ENCODE measurements at regions not wholly inside any gene's neighbourhood (a gene's known extent, or its start where the extent isn't known, plus 50 kb on each side); places are given as distances from the start of the nearest gene placed in this dataset.
"Not testable (repeated sequence)": the region's sequence is repeated elsewhere in the genome, so short reads cannot be mapped to it uniquely, and the experiment has no call there.

DNA sequence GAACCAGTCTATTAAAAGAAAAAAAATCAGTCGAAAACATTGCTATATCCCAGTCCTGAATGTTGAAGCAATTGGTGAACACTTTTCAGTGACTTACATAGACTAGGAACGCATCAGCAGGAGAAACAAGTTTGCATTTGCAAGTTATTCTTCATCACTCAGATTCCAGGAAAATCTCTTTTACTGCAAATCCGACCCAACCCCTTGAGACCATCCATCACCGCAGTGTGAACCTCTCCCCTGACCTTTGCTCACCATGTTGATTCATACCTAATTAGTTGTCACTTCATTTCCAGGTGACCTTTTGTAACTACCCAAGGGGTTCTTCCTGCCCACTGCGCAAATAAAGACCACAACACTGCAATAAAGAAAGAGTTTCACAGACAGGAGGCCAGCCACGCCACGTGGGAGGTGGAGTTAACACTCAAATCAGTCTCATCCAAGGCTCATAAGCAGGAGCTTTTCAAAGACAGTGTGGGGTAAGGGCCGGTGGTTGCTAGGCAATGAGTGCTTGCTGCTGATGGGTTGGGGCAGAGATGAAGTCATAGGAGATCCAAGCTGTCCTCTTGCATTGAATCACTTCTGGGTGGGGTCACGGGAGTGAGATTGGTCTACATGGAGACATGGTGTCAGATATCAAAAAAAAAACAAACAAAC, 241.3 kb upstream of the TMEM132C start:
- Mint-ChIP-seq H3K27me3 (ENCODE audit: insufficient read depth) (no peaks in the 10 kb centered on the region), H3K9me3 (peaks cover 24% of the 10 kb centered on the region), H3K4me3 (no peak overlapping the region), H3K4me1 (ENCODE audit: low read depth) (no peaks in the 10 kb centered on the region), H3K27ac (no peak overlapping the region), H3K36me3 (ENCODE audit: low read depth) (no peaks in the 10 kb centered on the region)
- no peak for DNase-seq (ENCODE audit: low spot score)
- intact Hi-C loops (cut with micrococcal nuclease), result no loop called here

DNA sequence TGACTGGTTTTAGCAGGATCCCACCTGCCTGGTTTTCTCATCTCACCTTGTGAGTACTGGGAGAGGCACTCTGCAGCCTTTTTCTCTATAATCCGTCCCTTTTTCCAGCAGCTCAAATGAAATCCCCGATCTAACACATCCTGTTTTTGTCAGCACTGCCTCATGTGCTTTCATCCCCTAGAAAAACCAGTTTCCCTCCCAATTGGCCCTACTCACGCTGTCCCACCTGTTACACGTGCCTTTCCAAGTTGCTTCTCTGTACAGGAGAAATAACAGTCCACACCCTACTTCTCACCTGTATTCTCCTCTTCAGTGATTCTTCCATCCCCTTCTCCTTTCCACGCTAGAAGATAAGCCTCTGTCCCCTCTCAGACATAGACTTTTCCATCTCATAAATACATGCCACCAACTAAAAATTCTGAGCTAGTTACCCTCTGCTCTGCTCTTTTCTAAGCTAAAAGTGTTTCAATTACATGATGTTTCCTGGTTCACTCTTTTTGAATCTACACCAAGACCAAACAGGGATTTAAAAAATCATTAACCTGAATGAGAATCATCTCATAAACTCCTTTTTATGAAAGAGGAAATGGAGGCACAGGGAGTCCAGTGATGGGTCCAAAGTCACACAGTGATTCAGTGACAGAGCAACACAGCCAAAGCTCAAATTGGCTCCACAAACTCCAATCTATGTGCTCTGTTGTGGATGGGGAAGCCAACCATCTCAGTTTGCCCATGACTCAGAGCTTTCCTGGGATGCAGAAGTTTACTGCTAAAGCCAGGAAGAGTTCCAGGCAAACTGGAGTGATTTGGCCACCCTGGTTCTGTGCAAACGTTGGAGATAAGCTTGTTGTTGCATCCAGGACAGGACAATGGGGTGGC, 240.0 kb upstream of the TMEM132C start:
- intact Hi-C loops (cut with micrococcal nuclease), result no loop called here
- peaks cover 24% of the 10 kb centered on the region for H3K9me3 Mint-ChIP-seq
- no peak for DNase-seq (ENCODE audit: low spot score)
- H3K27me3 Mint-ChIP-seq (ENCODE audit: insufficient read depth), result no peaks in the 10 kb centered on the region
- H3K27ac Mint-ChIP-seq, result no peak overlapping the region
- no peaks in the 10 kb centered on the region for H3K4me1 Mint-ChIP-seq (ENCODE audit: low read depth)
- no peak overlapping the region for H3K4me3 Mint-ChIP-seq
- H3K36me3 Mint-ChIP-seq (ENCODE audit: low read depth), result no peaks in the 10 kb centered on the region

DNA sequence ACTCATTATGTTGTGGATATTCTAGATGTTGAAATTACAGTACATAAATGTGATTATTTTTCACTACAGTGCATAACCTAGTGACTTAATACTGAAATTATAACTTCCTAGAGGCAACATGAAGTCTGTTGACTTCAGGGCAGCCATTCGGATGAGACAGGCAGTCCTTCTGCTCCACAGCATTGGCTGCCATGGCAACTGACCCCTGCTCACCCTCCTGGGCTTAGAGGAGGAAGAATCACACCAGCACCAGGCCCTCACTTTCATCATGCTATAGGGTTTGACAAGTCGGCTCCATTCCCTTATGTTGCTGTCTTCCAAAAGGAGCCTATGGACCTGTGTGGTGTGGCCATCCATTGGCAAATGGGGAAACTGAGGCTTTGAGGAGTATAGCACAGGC, 233.5 kb upstream of the TMEM132C start:
- Mint-ChIP-seq H3K27me3 (ENCODE audit: insufficient read depth) (no peaks in the 10 kb centered on the region), H3K27ac (no peak overlapping the region), H3K36me3 (ENCODE audit: low read depth) (no peaks in the 10 kb centered on the region), H3K9me3 (peaks cover 12% of the 10 kb centered on the region), H3K4me1 (ENCODE audit: low read depth) (no peaks in the 10 kb centered on the region), H3K4me3 (no peak overlapping the region)
- intact Hi-C loops (cut with micrococcal nuclease), result no loop called here
- no peak for DNase-seq (ENCODE audit: low spot score)

DNA sequence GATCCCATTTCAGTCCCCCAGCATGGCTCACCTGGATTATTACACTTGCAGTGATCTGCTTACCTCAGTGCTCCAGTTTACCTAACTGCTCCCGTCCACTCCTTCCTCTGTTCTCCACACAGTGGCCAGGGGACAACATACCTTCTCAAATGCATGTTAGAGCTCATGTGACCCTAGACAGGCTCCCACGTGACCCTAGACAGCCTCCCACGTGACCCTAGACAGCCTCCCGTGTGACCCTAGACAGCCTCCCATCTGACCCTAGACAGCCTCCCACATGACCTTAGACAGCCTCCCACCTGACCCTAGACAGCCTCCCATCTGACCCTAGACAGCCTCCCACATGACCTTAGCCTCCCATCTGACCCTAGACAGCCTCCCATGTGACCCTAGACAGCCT, 226.0 kb upstream of the TMEM132C start:
- H3K4me3 Mint-ChIP-seq, result no peak overlapping the region
- H3K27ac Mint-ChIP-seq, result no peak overlapping the region
- no peaks in the 10 kb centered on the region for H3K36me3 Mint-ChIP-seq (ENCODE audit: low read depth)
- intact Hi-C loops (cut with micrococcal nuclease), result no loop called here
- no peaks in the 10 kb centered on the region for H3K4me1 Mint-ChIP-seq (ENCODE audit: low read depth)
- peaks cover 33% of the 10 kb centered on the region for H3K9me3 Mint-ChIP-seq
- H3K27me3 Mint-ChIP-seq (ENCODE audit: insufficient read depth), result no peaks in the 10 kb centered on the region
- no peak for DNase-seq (ENCODE audit: low spot score)

DNA sequence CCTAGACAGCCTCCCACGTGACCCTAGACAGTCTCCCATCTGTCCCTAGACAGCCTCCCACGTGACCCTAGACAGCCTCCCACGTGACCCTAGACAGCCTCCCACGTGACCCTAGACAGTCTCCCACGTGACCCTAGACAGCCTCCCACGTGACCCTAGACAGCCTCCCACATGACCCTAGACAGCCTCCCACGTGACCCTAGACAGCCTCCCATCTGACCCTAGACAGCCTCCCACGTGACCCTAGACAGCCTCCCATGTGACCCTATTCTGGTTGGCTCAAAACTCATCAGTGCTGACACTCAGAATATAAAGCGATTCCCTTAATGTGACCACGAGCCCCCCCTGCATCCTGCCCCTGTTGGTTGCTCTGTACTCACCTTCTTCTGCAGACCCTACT, 224.7 kb upstream of the TMEM132C start:
- DNase-seq (ENCODE audit: low spot score); H3K27me3 Mint-ChIP-seq (ENCODE audit: insufficient read depth); H3K36me3 Mint-ChIP-seq (ENCODE audit: low read depth); H3K27ac Mint-ChIP-seq; intact Hi-C loops (cut with micrococcal nuclease); H3K4me1 Mint-ChIP-seq (ENCODE audit: low read depth); H3K4me3 Mint-ChIP-seq: not testable (repeated sequence)
- H3K9me3 Mint-ChIP-seq, result peaks cover 28% of the 10 kb centered on the region

DNA sequence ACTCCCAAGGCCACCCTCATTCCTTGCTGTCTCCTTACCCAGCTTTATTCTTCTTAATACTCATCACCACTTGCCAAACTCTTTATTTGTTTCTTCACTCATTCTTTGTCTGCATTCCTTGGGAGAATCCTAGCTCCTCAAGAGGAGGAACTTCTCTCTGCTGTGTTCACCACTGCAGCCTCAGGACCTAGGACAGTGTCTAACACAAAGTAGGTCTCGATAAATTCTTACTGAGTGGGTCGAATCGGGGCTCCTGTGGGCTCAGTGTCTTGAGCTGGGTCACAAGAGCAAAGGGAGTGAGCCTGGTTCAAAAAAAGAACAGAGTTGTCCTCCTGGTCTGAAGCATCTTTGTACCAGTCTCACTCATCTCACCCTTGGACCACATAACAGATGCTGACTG, 224.1 kb upstream of the TMEM132C start:
- intact Hi-C loops (cut with micrococcal nuclease), result no loop called here
- no peaks in the 10 kb centered on the region for H3K4me1 Mint-ChIP-seq (ENCODE audit: low read depth)
- no peak overlapping the region for H3K27ac Mint-ChIP-seq
- H3K27me3 Mint-ChIP-seq (ENCODE audit: insufficient read depth), result no peaks in the 10 kb centered on the region
- H3K4me3 Mint-ChIP-seq, result no peak overlapping the region
- H3K36me3 Mint-ChIP-seq (ENCODE audit: low read depth), result no peaks in the 10 kb centered on the region
- H3K9me3 Mint-ChIP-seq, result peaks cover 28% of the 10 kb centered on the region
- DNase-seq (ENCODE audit: low spot score), result no peak

DNA sequence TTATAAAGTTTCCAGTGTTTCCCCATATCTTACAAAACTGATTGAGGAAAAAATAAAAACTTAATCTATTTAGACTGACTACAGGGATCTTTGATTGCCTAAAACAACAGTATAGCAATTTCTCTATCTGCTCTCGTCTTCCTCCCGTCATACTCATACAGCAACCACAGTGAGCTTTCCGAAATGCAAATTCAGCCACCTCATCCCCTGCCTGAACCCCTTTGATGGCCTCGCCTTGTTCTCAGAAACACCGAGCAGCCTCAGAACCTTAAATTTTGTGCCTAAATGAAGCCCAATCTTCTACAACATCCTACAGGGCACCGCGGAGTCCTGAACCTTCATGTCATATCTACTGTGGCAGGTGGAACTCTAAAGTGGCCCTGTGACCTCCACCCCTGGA, 223.7 kb upstream of the TMEM132C start:
- no peaks in the 10 kb centered on the region for H3K36me3 Mint-ChIP-seq (ENCODE audit: low read depth)
- peaks cover 28% of the 10 kb centered on the region for H3K9me3 Mint-ChIP-seq
- H3K4me3 Mint-ChIP-seq, result no peak overlapping the region
- H3K27me3 Mint-ChIP-seq (ENCODE audit: insufficient read depth), result no peaks in the 10 kb centered on the region
- no peak overlapping the region for H3K27ac Mint-ChIP-seq
- no peak for DNase-seq (ENCODE audit: low spot score)
- intact Hi-C loops (cut with micrococcal nuclease), result no loop called here
- no peaks in the 10 kb centered on the region for H3K4me1 Mint-ChIP-seq (ENCODE audit: low read depth)

DNA sequence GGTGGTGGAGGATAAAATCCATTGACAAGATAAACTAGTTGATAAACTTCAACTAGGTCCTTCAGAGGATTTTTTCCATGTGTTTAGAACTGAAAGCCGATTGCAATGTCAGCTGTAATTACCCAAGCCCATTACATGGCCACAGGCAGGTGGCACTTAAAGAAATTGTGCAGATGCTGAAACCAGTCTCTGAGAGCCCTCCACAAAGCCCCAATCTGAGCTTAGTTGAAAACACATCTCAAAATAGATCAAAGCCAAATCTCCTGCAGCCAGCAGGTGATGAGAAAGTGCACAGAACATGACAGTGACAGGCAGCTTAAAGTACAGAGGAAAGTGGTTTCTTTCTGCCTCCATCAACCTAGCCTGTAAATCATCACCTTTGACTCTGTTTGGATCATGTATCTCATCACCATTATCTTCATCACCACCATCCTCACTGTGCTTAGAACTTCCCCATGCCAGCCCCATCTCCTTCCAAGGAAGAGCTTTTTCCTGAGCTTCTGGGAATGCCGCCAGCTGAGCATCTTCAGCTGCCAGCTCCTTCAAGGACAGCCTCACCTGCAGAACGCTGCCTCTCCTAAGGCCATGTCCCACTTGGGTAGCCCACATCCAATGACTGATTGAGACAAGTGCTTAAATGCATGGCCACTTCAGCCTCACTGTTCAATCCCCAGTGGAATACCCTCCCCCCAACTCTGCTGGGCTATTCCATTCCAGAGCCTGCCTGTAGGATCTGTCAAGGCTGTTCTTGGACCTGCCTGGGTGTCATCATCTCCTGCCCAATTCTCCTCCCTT, 219.5 kb upstream of the TMEM132C start:
- Mint-ChIP-seq H3K27ac (no peak overlapping the region), H3K36me3 (ENCODE audit: low read depth) (no peaks in the 10 kb centered on the region), H3K9me3 (peaks cover 16% of the 10 kb centered on the region), H3K4me3 (no peak overlapping the region), H3K4me1 (ENCODE audit: low read depth) (no peaks in the 10 kb centered on the region), H3K27me3 (ENCODE audit: insufficient read depth) (no peaks in the 10 kb centered on the region)
- DNase-seq (ENCODE audit: low spot score), result no peak
- intact Hi-C loops (cut with micrococcal nuclease), result no loop called here

DNA sequence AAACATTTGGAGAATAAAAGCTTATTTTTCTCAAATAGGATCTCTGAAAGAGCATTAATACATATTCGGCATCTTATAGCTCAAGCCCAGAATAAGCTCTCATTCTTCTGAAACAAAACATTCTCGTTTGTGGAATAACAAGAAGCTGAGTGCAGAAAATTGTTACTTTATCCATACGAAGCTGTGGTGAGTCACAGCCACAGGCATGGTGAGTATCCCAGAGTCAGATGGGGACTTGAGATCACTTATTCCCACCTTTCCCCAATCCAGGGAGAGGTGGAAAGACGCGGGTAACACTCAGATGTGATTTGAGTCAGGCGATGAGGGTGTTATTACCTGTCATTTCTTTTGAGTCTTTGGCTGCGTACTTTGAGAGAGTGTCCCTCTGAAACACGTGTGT, 214.6 kb upstream of the TMEM132C start:
- no peak overlapping the region for H3K4me3 Mint-ChIP-seq
- H3K27ac Mint-ChIP-seq, result no peak overlapping the region
- peaks cover 3% of the 10 kb centered on the region for H3K9me3 Mint-ChIP-seq
- H3K27me3 Mint-ChIP-seq (ENCODE audit: insufficient read depth), result no peaks in the 10 kb centered on the region
- DNase-seq (ENCODE audit: low spot score), result no peak
- no peaks in the 10 kb centered on the region for H3K36me3 Mint-ChIP-seq (ENCODE audit: low read depth)
- intact Hi-C loops (cut with micrococcal nuclease), result no loop called here
- H3K4me1 Mint-ChIP-seq (ENCODE audit: low read depth), result no peaks in the 10 kb centered on the region

DNA sequence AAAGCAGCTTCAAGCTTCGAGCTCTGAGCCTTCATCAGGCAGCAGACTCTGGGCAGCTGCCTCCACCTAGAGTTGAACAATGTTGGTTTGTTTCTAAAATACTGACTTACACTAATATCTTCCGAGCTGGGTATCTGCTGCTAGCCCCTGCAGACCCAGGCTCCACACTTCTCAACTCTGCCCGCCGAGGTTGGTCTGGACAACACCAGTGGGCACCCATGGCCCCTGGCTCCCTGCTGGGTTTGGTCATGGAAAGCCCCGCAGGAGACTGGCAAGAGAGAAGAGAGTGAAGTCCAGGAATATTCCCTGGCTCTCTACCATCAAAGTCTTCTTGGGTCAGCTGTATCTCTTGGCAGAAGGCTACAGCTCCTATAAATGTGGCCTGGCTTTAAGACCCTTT, 214.2 kb upstream of the TMEM132C start:
- Mint-ChIP-seq H3K9me3 (peaks cover 7% of the 10 kb centered on the region), H3K4me3 (no peak overlapping the region), H3K36me3 (ENCODE audit: low read depth) (no peaks in the 10 kb centered on the region), H3K4me1 (ENCODE audit: low read depth) (no peaks in the 10 kb centered on the region), H3K27me3 (ENCODE audit: insufficient read depth) (no peaks in the 10 kb centered on the region), H3K27ac (no peak overlapping the region)
- no peak for DNase-seq (ENCODE audit: low spot score)
- intact Hi-C loops (cut with micrococcal nuclease), result no loop called here

DNA sequence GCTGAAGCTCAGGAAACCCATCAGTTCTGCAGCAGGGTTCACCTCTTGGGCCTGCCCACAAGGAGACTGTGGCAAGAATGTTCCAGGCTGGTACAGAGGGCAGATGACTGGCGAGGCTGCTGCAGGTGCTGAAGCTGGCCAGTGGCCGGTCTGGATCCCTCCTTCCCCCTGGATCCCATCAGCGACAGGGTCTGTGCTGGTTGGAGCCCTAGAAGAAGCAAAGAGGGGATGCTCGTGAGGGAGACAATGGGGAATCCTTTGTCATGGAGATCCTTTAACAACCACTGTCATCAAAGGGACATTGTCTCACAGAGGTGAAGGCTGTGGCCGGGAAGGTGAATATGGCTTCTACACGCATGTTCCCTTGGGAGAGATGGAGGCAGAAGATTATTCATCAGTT, 211.4 kb upstream of the TMEM132C start:
- no peak for DNase-seq (ENCODE audit: low spot score)
- intact Hi-C loops (cut with micrococcal nuclease), result no loop called here

DNA sequence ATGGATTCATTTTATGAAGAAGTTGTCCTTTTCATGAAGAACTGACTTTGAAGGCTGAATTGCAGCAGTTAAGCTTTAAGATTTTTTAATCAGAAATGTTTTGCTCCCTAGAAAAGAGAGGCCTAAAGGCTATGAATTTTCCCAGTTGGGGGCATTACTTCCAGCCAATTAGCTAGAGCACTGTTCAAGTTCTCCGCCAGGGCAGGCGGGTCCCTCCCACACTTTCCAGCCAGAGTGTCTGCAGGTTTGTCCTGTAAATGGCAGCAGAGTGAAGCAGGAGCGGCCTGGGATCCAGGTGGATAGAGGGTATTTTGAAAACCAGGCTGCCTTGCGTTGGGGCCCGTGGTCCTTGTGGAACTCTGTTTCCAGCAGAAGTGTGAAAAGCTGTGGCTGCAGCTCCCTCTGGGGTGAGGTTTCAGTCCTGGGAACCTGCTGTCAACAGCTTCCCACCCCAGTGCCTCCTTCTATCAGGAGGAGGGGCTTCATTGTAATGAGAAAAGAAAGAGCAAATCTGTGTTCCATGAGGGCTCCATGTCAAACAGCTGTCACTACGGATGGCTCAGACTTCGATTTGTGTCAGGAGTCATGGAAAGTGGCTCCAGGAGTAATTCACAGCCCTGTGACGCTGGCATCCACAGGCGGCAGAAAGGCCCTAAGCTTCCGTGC, 210.7 kb upstream of the TMEM132C start:
- Mint-ChIP-seq H3K27ac (no peak overlapping the region), H3K27me3 (ENCODE audit: insufficient read depth) (no peaks in the 10 kb centered on the region), H3K4me1 (ENCODE audit: low read depth) (no peaks in the 10 kb centered on the region), H3K4me3 (no peak overlapping the region), H3K9me3 (peaks cover 7% of the 10 kb centered on the region), H3K36me3 (ENCODE audit: low read depth) (no peaks in the 10 kb centered on the region)
- intact Hi-C loops (cut with micrococcal nuclease), result no loop called here
- DNase-seq (ENCODE audit: low spot score), result no peak

More for the DNA sequence above, 211.4 kb upstream of the TMEM132C start:
- Mint-ChIP-seq H3K4me3 (no peak overlapping the region), H3K36me3 (ENCODE audit: low read depth) (no peaks in the 10 kb centered on the region), H3K27me3 (ENCODE audit: insufficient read depth) (no peaks in the 10 kb centered on the region), H3K9me3 (peaks cover 7% of the 10 kb centered on the region), H3K27ac (no peak overlapping the region), H3K4me1 (ENCODE audit: low read depth) (no peaks in the 10 kb centered on the region)
